ENCODE measurements at regions not wholly inside any gene's neighbourhood (a gene's known extent, or its start where the extent isn't known, plus 50 kb on each side); places are given as distances from the start of the nearest gene placed in this dataset.

DNA sequence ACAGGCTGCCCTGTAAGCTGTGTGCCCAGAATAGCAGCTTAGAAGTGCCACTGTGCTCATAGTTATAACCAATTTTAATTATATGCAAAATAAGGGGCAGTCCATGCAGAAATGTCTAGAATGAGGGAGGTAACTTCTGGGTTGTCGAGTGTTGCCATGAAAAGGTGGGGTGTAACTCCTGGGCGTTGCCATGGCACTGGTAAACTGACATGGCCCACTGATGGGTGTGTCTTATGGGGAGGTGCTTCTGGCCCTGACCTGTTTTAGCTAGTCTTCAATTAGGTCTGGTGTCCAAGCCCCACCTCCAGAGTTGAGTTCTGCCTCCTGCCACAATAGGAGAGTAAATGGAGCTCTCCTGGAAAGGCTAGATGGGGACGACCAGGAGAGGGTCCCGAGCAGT lies 120.6 kb downstream of the SALL1 start:
- Histone ChIP-seq H3K23ac (ENCODE audit: low read depth, low read length) (no peak overlapping the region), H3K56ac (ENCODE audit: extremely low read depth, insufficient read depth, low read length) (no peak overlapping the region), H3K4me3 (ENCODE audit: insufficient read depth, low read depth, low read length) (no peak overlapping the region), H4K8ac (ENCODE audit: low read depth in 2 of 2, low read length in 2 of 2) (no peak overlapping the region), H2AK5ac (ENCODE audit: low read depth, low read length) (no peak overlapping the region), H3K4me2 (ENCODE audit: low read depth, low read length) (no peak overlapping the region), H3K9me1 (ENCODE audit: insufficient read depth, low read length) (no peaks in the 10 kb centered on the region), H2AK9ac (replicated peaks; ENCODE audit: low read depth, low read length, poor library complexity) (no peak overlapping the region), H2BK20ac (ENCODE audit: low read depth, low read length) (no peak overlapping the region), H3K4me1 (ENCODE audit: control insufficient read depth, insufficient read depth, low read length) (no peaks in the 10 kb centered on the region), H3K4ac (ENCODE audit: low read depth, low read length) (no peak overlapping the region), H2BK5ac (ENCODE audit: low read depth, low read length, poor library complexity, severe bottlenecking) (no peak overlapping the region), H2BK15ac (ENCODE audit: low read depth, low read length) (no peak overlapping the region), H3K27ac (ENCODE audit: insufficient read depth, low read length) (no peak overlapping the region), H2BK120ac (ENCODE audit: low read depth, low read length) (no peak overlapping the region), H3K27me3 (ENCODE audit: control insufficient read depth, insufficient read depth, low read length) (no peaks in the 10 kb centered on the region), H3K36me3 (ENCODE audit: control insufficient read depth, insufficient read depth, low read length) (no peaks in the 10 kb centered on the region), H3K18ac (ENCODE audit: low read depth, low read length) (no peak overlapping the region), H3K9me3 (ENCODE audit: control insufficient read depth, insufficient read depth, low read length) (no peaks in the 10 kb centered on the region), H3K14ac (replicated peaks; ENCODE audit: low read depth, low read length) (no peak overlapping the region), H4K5ac (ENCODE audit: low read depth, low read length) (no peak overlapping the region), H2AFZ (replicated peaks; ENCODE audit: low read length, poor library complexity) (no peak overlapping the region), H3K79me1 (ENCODE audit: low read depth in 1 of 2, low read length in 2 of 2) (no peaks in the 10 kb centered on the region), H4K91ac (ENCODE audit: insufficient read depth, low read depth, low read length) (no peak overlapping the region), H3K9ac (ENCODE audit: low read depth, low read length) (no peak overlapping the region), H4K20me1 (ENCODE audit: insufficient read depth, low read length) (no peaks in the 10 kb centered on the region)
- in situ Hi-C loops (cut with MboI; ENCODE audit: low sequenced_read_pairs) (no loop called here), intact Hi-C loops (cut with micrococcal nuclease) (no loop called here), dilution Hi-C loops (cut with HindIII; ENCODE audit: low sequenced_read_pairs, unreplicated experiment) (no loop called here)
- ChIA-PET CTCF (no interaction called here), POLR2A (ENCODE audit: unreplicated experiment) (no interaction called here)
- DNase-seq (no peak), ATAC-seq (ENCODE audit: low read depth) (no peak)
- 7% methylated on average over 2 of the region's 4 CpGs; no CpG with 5 or more reads in 1 of the 2 experiments for WGBS, 2 experiments (ENCODE audit: extremely low coverage in 2 of 2, insufficient read length in 1 of 2)
- TF ChIP-seq, protein P1, sequence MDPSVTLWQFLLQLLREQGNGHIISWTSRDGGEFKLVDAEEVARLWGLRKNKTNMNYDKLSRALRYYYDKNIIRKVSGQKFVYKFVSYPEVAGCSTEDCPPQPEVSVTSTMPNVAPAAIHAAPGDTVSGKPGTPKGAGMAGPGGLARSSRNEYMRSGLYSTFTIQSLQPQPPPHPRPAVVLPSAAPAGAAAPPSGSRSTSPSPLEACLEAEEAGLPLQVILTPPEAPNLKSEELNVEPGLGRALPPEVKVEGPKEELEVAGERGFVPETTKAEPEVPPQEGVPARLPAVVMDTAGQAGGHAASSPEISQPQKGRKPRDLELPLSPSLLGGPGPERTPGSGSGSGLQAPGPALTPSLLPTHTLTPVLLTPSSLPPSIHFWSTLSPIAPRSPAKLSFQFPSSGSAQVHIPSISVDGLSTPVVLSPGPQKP (IDR thresholded peaks at IDR 0.05; ENCODE audit: borderline replicate concordance, low read depth, low read length): no peak
- TF ChIP-seq FOS (IDR thresholded peaks at IDR 0.05; ENCODE audit: low read depth, low read length) (no peak), SMC3 (IDR thresholded peaks at IDR 0.05; ENCODE audit: low read depth, low read length) (no peak), MAZ (IDR thresholded peaks at IDR 0.05; ENCODE audit: borderline replicate concordance, low read depth, low read length) (no peak), CHD1 (IDR thresholded peaks at IDR 0.05; ENCODE audit: low read depth, low read length) (no peak), POLR2A (IDR thresholded peaks at IDR 0.05; ENCODE audit: low read depth, low read length) (no peak), NFE2L2 (IDR thresholded peaks at IDR 0.05; ENCODE audit: low read depth, low read length) (no peak), MXI1 (IDR thresholded peaks at IDR 0.05; ENCODE audit: borderline replicate concordance, low read depth, low read length) (no peak), RAD21 (IDR thresholded peaks at IDR 0.05; ENCODE audit: low read length) (no peak), BHLHE40 (IDR thresholded peaks at IDR 0.05; ENCODE audit: low read depth, low read length) (no peak), CEBPB (IDR thresholded peaks at IDR 0.05; ENCODE audit: low read depth, low read length) (no peak), RCOR1 (IDR thresholded peaks at IDR 0.05; ENCODE audit: insufficient replicate concordance, low read length) (no peak), RFX5 (IDR thresholded peaks at IDR 0.05; ENCODE audit: low read depth, low read length) (no peak), MAFK (IDR thresholded peaks at IDR 0.05; ENCODE audit: low read depth, low read length) (no peak)
- TF ChIP-seq, protein P2, sequence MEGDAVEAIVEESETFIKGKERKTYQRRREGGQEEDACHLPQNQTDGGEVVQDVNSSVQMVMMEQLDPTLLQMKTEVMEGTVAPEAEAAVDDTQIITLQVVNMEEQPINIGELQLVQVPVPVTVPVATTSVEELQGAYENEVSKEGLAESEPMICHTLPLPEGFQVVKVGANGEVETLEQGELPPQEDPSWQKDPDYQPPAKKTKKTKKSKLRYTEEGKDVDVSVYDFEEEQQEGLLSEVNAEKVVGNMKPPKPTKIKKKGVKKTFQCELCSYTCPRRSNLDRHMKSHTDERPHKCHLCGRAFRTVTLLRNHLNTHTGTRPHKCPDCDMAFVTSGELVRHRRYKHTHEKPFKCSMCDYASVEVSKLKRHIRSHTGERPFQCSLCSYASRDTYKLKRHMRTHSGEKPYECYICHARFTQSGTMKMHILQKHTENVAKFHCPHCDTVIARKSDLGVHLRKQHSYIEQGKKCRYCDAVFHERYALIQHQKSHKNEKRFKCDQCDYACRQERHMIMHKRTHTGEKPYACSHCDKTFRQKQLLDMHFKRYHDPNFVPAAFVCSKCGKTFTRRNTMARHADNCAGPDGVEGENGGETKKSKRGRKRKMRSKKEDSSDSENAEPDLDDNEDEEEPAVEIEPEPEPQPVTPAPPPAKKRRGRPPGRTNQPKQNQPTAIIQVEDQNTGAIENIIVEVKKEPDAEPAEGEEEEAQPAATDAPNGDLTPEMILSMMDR (conservative IDR thresholded peaks at IDR 0.05; ENCODE audit: low read depth, low read length): no peak
- TF ChIP-seq, protein P3, sequence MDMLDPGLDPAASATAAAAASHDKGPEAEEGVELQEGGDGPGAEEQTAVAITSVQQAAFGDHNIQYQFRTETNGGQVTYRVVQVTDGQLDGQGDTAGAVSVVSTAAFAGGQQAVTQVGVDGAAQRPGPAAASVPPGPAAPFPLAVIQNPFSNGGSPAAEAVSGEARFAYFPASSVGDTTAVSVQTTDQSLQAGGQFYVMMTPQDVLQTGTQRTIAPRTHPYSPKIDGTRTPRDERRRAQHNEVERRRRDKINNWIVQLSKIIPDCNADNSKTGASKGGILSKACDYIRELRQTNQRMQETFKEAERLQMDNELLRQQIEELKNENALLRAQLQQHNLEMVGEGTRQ (IDR thresholded peaks at IDR 0.05; ENCODE audit: low read depth, low read length): no peak
- no TSS peak for BruUV-seq (replicated peaks)

All from IMR-90 (cell line).